HG02759 (cell line): ENCODE measurements at regions not wholly inside any gene's neighbourhood (a gene's known extent, or its start where the extent isn't known, plus 50 kb on each side); places are given as distances from the start of the nearest gene placed in this dataset.
"Not testable (repeated sequence)": the region's sequence is repeated elsewhere in the genome, so short reads cannot be mapped to it uniquely, and the experiment has no call there.

Source experiments
- ATAC-seq: cut with Tn5 transposase; IDR thresholded peaks from one replicate; pipeline ENCODE4 v1.9.1; 2021; ENCODE audit warnings: mild to moderate bottlenecking, moderate library complexity; ENCODE audit not compliant: unreplicated experiment

DNA sequence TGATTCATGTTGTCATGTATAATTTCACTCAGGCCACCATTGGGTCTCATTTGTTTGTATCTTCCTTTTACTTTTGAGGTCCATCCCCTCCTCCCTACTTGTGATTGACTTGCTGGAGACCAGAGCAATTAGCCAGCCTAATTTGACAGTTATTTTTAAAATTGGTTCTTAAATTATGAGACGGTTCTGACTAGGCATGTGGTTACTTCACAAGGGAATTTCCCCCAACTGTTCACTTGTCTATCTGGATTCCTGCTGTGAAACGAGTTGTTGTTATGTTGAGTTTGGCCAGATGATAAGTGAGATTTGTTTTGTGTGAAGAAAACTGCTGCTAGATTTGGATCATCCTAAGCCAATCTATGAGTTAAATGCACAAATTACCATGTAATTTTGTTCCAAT, 359.1 kb downstream of the BARHL2 start:
- ATAC-seq = peak; percentile 70

DNA sequence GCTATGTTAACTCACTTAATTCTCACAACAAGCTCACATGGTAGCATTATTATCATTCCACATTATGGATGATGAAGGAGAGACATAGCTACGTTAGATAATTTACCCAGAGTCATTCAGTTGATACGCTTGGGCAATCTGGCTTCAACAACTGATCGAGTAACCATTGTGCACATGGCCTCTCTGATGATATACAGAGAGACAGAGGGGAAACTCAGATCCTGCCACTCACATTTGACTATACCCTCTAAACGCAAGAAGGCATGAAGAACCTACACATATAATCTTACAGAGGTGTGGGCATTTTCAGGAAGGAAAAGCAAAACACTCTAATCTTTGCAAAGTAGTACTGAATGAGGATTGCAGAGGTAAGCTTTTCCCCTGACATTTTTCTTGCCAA, 360.1 kb downstream of the BARHL2 start:
- no peak for ATAC-seq

DNA sequence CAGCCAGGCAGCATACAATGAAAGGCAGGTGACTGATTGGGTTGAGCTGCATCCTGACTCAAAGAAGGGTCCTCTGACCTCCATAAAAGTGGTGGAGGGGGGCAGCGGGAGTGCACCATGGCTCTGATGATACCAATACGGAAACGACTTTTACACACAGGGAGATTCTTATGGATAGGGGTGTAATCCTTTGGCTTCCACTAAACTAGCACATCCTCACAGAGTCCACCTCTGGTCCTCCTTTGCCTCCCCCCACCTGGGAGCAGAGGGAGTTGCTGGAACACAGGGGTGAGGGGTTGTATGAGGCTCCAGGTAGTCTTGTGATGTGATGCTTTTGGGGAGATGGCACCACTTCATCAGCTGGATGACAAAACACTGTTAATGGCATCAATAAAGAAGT, 361.0 kb downstream of the BARHL2 start:
- no peak for ATAC-seq

DNA sequence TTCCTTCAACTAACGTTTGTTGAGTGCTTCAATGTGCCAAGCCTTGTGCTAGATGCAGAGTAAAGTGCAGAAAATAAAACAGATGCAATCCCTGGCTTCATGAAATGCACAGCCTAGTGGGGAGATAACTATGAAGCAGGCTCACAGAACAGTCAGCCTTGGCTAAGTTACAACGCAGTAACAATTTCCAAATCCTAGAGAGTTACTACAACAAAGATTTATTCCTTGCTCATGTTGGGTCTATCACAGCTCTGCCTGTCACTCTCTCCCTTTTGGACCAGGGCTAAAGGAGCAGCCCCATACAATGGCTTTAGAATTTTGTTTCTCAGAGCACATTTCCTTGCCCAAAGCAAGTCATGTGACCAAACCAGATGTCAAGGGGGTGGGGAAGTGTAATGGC, 359.8 kb downstream of the ZNF326 start:
- ATAC-seq = no peak

GRCh38 chr1:90351019-90351418, 356.1 kb downstream of the ZNF326 start:
- no peak for ATAC-seq

DNA sequence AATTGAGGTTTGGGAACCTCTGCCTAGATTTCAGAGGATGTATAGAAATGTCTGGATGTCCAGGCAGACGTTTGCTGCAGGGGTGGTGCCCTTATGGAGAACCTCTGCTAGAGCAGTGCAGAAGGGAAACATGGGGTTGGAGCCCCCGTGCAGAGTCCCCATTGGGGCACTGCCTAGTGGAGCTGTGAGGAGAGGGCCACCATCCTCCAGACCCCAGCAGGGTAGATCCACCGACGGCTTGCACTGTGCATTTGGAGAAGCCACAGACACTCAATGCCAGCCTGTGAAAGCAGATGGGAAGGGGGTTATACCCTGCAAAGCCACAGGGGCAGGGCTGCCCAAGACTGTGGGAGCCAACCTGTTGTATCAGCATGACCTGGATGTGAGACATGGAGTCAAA, 354.6 kb downstream of the ZNF326 start:
- no peak for ATAC-seq

- ATAC-seq = no peak
Observed at GRCh38 chr1:90348934-90349333, 354.0 kb downstream of the ZNF326 start.

DNA sequence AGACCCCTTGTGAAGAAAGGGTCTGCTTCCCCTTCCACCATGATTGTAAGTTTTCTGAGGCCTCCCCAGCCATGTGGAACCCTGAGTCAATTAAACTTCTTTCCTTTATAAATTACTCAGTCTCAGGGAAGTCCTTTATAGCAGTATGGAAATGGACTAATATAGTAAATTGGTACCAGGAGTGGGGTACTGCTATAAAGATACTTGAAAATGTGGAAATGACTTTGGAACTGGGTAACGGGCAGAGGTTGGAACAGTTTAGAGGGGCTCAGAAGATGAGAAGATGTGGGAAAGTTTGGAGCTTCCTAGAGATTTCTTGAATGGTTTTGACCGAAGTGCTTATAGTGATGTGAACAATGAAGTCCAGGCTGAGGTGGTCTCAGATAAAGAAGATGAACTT, 353.5 kb downstream of the ZNF326 start:
- not testable (repeated sequence) for ATAC-seq

DNA sequence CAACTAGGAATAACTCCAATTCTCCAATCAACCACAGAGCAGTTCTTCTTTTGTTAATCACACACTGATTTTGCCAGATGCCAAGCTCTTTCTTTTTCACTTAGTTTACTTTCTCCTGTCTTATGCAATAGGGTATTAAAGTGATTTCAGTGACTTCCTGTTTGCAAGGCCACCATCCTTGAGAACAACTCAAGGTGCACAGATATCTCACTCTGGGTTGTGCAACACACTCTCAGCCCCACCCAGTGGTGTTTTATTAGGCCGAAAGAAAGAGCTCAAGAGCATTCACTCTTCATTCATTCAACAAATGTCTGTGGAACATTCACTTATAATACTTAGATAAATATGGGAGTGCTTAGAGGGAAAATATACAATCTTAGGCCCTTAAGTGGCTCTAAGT, 352.5 kb downstream of the ZNF326 start:
- ATAC-seq = no peak

GRCh38 chr1:90346757-90347156, 351.8 kb downstream of the ZNF326 start:
- ATAC-seq = no peak

DNA sequence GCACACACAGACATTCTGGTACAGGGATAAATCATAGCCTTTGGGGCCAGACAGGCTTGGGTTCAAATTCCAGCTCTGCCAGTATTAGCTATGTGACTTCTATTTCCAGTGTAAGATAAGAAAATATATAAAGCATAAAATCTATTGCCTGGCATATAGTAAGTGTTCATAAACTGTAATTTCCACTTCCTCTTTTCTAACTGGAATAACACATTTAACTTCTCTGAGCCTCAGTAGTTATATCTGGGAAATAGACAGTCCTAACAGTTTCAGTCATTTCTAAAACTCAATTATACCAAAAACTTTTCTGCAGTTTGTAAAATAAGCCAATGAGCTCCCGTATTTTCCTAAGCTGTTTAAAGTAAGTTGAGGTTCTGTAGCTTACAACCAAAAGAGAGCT, 351.4 kb downstream of the ZNF326 start:
- no peak for ATAC-seq

DNA sequence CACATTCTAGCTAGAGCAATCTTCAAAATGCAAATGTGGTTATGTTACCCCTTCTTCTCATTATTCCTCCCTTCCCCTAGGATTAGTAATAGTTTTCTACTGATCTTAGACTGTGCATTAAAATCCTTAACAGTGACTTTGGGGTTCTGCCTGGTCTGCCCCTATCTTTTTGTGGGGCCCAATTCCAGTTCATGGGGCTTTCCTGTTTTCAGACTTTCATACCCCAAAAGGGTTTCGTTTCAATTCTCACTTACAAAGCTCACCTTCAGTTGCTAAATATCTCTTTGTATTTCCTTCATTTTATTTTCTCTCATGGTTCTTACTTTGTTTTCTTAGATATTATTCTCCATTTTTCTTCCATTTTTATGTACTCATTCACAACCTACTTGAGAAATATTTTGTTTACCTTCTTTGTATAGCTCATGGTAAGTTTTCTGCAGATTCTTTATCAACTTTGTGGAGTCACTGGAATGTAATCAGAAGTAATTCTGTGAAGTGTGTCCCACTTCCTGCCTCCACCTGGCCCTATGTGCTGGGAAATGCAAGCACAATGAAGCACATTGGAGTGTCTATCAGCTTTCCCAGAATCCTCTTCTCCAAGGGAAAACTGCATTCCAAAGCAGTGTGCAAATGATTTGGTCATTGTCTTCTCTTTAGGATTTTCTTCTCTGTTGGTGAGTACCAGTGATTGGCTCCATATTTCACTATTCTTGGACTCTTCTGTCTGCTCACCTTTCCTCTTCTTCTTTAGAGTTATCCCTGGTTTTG, 350.2 kb downstream of the ZNF326 start:
- ATAC-seq = no peak

GRCh38 chr1:90341516-90341915, 346.6 kb downstream of the ZNF326 start:
- ATAC-seq = no peak

DNA sequence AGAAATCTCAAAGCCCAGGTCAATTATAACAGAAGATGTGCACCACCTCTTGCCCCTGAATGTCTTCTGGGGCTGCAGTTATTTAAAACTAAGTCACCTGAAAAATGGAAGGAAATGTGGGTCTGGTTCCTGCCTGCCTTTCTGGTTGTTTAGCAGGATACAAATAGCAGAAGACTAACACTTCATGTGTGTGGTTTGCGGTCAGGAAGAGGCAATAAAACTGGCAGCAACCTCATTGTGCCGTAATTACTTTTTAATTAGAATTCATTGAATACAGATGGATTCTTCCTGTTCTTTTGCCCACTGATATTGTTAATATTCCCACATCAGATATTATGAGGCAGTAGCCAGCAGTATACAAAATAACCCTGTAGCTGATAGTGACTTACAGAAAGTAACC, 345.7 kb downstream of the ZNF326 start:
- no peak for ATAC-seq

- ATAC-seq = no peak
Observed at GRCh38 chr1:90339811-90340210, 344.9 kb downstream of the ZNF326 start.

- no peak for ATAC-seq
Observed at GRCh38 chr1:90336552-90337324, 341.8 kb downstream of the ZNF326 start.

DNA sequence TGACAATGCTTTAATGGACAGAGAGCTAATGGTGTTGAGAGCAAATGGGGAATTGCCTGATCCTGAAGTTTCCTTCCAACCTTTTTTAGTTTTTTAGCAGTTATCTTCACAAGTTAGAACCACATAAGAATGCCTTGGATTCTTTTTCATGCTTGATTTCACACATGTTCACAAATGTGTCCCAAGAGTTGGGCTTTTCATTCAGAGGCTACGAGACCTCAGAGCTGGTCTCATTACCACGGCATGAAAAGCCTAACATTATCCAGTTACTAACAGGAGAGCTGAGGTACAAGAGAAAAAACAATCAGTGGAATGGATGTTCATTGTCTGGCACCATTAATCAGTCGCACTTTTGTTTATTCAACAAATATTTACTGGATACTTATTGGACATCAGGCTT, 340.6 kb downstream of the ZNF326 start:
- no peak for ATAC-seq

GRCh38 chr1:90334137-90334536, 339.2 kb downstream of the ZNF326 start:
- ATAC-seq = no peak

GRCh38 chr1:90325168-90325567, 330.3 kb downstream of the ZNF326 start:
- no peak for ATAC-seq

DNA sequence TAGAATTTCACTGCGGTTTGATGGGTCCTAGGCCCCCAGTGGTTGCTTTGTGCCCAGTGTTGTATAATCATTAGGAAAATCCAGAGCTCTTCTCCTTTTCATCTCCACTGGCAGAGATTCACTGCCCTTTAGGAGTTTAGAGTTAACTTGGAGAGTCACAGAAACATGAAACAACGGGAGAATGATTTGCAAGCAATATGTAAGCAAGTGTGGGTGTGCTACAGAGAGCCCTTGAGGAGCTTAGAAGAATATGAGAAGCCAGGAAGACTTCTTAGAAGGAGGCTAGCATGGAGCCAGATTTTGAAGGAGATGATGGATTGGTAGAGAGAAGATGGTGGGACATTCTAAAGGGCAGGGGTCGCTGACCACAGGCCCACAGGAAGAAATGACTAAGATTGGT, 327.3 kb downstream of the ZNF326 start:
- ATAC-seq = no peak

DNA sequence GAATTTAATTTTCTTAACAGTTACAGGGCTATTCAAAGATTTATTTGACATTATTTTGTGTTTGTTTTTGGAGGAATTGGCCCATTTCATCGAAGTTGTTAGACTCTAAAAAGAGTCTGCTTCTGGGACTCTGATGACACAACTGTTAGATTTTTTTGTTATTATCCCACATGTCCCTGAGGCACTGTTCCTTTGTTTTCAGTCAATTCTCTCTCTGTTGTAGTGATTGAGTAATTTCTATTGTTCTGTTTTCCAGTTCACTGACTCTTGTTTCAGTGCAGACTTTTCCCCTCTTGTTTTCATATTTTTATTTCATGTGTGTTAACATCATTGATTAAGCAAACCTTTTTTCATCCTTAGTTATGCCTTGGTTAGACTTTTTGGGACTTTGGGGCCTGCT, 325.0 kb downstream of the ZNF326 start:
- ATAC-seq = no peak

GRCh38 chr1:90318431-90318830, 323.5 kb downstream of the ZNF326 start:
- no peak for ATAC-seq
